ENCODE measurements at regions not wholly inside any gene's neighbourhood (a gene's known extent, or its start where the extent isn't known, plus 50 kb on each side); places are given as distances from the start of the nearest gene placed in this dataset.
"Not testable (repeated sequence)": the region's sequence is repeated elsewhere in the genome, so short reads cannot be mapped to it uniquely, and the experiment has no call there.

DNA sequence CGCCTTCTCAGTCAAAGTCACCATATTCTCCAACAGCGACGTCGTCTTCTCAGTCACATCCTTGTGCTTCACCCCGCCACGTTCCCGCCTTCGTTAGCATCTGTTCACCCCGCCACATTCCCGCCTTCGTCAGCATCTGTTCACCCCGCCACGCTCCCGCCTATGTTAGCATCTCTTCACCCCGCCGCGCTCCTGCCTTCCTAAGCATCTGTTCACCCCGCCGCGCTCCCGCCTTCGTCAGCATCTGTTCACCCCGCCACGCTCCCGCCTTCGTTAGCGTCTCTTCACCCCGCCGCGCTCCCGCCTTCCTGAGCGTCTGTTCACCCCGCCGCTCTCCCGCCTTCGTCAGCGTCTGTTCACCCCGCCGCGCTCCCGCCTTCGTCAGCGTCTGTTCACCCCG lies 816.4 kb upstream of the TPTE start:
- not testable (repeated sequence) for H3K9ac ChIP-seq (ENCODE audit: insufficient read depth in 1 of 2, low read length in 2 of 2); H3K4me3 ChIP-seq; DNase-seq; ATAC-seq (ENCODE audit: insufficient read depth, low FRiP score); H3K27ac ChIP-seq (ENCODE audit: low read depth in 1 of 2, low read length in 1 of 2); H3K9me3 ChIP-seq (ENCODE audit: control insufficient read depth in 4 of 4, insufficient read depth in 3 of 4, low read length in 3 of 4); H3K36me3 ChIP-seq (ENCODE audit: control insufficient read depth in 4 of 4, insufficient read depth in 4 of 4, low read length in 4 of 4); H3K27me3 ChIP-seq (ENCODE audit: control insufficient read depth in 3 of 3, insufficient read depth in 3 of 3, low read length in 2 of 3); H3K4me1 ChIP-seq (ENCODE audit: control insufficient read depth in 5 of 5, insufficient read depth in 5 of 5, low read length in 5 of 5)
- WGBS, 2 donors: 78 to 79% methylated on average over 36 of the region's 44 CpGs

DNA sequence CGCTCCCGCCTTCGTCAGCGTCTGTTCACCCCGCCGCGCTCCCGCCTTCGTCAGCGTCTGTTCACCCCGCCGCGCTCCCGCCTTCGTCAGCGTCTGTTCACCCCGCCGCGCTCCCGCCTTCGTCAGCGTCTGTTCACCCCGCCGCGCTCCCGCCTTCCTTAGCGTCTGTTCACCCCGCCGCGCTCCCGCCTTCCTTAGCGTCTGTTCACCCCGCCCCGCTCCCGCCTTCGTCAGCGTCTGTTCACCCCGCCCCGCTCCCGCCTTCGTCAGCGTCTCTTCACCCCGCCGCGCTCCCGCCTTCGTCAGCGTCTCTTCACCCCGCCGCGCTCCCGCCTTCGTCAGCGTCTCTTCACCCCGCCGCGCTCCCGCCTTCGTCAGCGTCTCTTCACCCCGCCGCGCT lies 815.9 kb upstream of the TPTE start:
- not testable (repeated sequence) for H3K27ac ChIP-seq (ENCODE audit: low read depth in 1 of 2, low read length in 1 of 2); H3K36me3 ChIP-seq (ENCODE audit: control insufficient read depth in 4 of 4, insufficient read depth in 4 of 4, low read length in 4 of 4); ATAC-seq (ENCODE audit: insufficient read depth, low FRiP score); H3K9ac ChIP-seq (ENCODE audit: insufficient read depth in 1 of 2, low read length in 2 of 2); H3K27me3 ChIP-seq (ENCODE audit: control insufficient read depth in 3 of 3, insufficient read depth in 3 of 3, low read length in 2 of 3); DNase-seq; H3K4me1 ChIP-seq (ENCODE audit: control insufficient read depth in 5 of 5, insufficient read depth in 5 of 5, low read length in 5 of 5); H3K9me3 ChIP-seq (ENCODE audit: control insufficient read depth in 4 of 4, insufficient read depth in 3 of 4, low read length in 3 of 4); H3K4me3 ChIP-seq
- WGBS, 2 donors: 76 to 78% methylated on average over 24 to 33 of the region's 63 CpGs

- not testable (repeated sequence) for H3K9ac ChIP-seq (ENCODE audit: insufficient read depth in 1 of 2, low read length in 2 of 2); ATAC-seq (ENCODE audit: insufficient read depth, low FRiP score); DNase-seq; H3K27ac ChIP-seq (ENCODE audit: low read depth in 1 of 2, low read length in 1 of 2); H3K36me3 ChIP-seq (ENCODE audit: control insufficient read depth in 4 of 4, insufficient read depth in 4 of 4, low read length in 4 of 4); H3K4me1 ChIP-seq (ENCODE audit: control insufficient read depth in 5 of 5, insufficient read depth in 5 of 5, low read length in 5 of 5); H3K27me3 ChIP-seq (ENCODE audit: control insufficient read depth in 3 of 3, insufficient read depth in 3 of 3, low read length in 2 of 3); H3K4me3 ChIP-seq
- peaks cover 2 to 19% (median 3%) of the 10 kb centered on the region in 4 donors for H3K9me3 ChIP-seq (ENCODE audit: control insufficient read depth in 4 of 4, insufficient read depth in 3 of 4, low read length in 3 of 4)
- WGBS, 2 donors: 55 to 63% methylated on average over 6 of the region's 6 CpGs
Observed at GRCh38 chr21:9724542-9724941, 796.8 kb upstream of the TPTE start.

DNA sequence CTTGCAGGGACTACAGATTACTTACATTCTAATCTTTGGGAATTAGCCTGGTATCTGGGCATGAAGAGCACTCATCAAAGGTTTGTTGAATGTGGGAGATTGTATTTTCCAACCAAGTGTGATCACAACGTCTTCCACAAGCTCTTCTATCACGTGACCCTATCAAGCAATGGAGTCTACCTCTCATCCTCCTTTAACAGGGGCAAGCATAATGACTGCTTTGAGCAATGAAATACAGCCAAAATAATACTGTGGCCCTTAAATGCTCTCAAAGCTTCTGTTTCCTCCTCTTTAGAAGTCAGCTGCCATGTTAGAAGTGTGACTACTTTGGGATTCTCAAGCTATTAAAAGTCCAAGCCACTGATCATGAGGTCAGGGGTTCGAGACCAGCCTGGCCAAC lies 794.2 kb upstream of the TPTE start:
- 28 to 35% methylated on average over 3 of the region's 3 CpGs for WGBS, 2 donors
- H3K27ac ChIP-seq (ENCODE audit: low read depth in 1 of 2, low read length in 1 of 2); H3K4me1 ChIP-seq (ENCODE audit: control insufficient read depth in 5 of 5, insufficient read depth in 5 of 5, low read length in 5 of 5); ATAC-seq (ENCODE audit: insufficient read depth, low FRiP score); H3K9ac ChIP-seq (ENCODE audit: insufficient read depth in 1 of 2, low read length in 2 of 2); H3K4me3 ChIP-seq; H3K27me3 ChIP-seq (ENCODE audit: control insufficient read depth in 3 of 3, insufficient read depth in 3 of 3, low read length in 2 of 3); H3K36me3 ChIP-seq (ENCODE audit: control insufficient read depth in 4 of 4, insufficient read depth in 4 of 4, low read length in 4 of 4); DNase-seq: not testable (repeated sequence)
- peaks cover 0 to 18% (median 3%) of the 10 kb centered on the region in 4 donors for H3K9me3 ChIP-seq (ENCODE audit: control insufficient read depth in 4 of 4, insufficient read depth in 3 of 4, low read length in 3 of 4)

- H3K4me1 ChIP-seq (ENCODE audit: control insufficient read depth in 5 of 5, insufficient read depth in 5 of 5, low read length in 5 of 5); H3K27me3 ChIP-seq (ENCODE audit: control insufficient read depth in 3 of 3, insufficient read depth in 3 of 3, low read length in 2 of 3); H3K36me3 ChIP-seq (ENCODE audit: control insufficient read depth in 4 of 4, insufficient read depth in 4 of 4, low read length in 4 of 4); H3K9ac ChIP-seq (ENCODE audit: insufficient read depth in 1 of 2, low read length in 2 of 2); H3K27ac ChIP-seq (ENCODE audit: low read depth in 1 of 2, low read length in 1 of 2); ATAC-seq (ENCODE audit: insufficient read depth, low FRiP score); DNase-seq; H3K4me3 ChIP-seq: not testable (repeated sequence)
- peaks cover 0 to 16% (median 3%) of the 10 kb centered on the region in 4 donors for H3K9me3 ChIP-seq (ENCODE audit: control insufficient read depth in 4 of 4, insufficient read depth in 3 of 4, low read length in 3 of 4)
- WGBS, 2 donors: 47 to 57% methylated on average over 5 of the region's 5 CpGs
Observed at GRCh38 chr21:9728219-9728992, 793.0 kb upstream of the TPTE start.

DNA sequence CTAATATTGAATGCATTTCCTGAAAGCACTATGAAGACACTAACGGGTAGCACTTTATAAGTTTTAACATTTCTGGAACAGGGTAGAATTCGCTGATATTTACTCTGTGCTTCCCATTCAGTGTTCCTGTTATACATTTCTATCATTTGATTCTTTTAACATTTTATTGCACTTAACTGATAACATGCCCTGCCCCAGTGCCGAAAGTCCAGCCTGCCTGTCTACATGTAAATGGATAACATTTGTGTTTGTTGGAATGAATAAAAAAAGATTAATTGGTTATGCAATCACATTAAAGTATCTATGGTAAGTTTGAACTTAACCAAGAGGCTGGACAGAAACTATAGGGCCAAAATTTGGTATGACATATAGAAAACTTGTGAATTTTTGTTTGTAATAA lies 790.5 kb upstream of the TPTE start:
- no peak for TF ChIP-seq CTCF (IDR thresholded peaks at IDR 0.05; ENCODE audit: control extremely low read depth, extremely low read depth)
- WGBS, 2 donors: 66 to 72% methylated on average over 3 of the region's 3 CpGs
- ATAC-seq (ENCODE audit: insufficient read depth, low FRiP score): no peak

GRCh38 chr21:9731317-9731716 lies 790.1 kb upstream of the TPTE start:
- H3K27ac ChIP-seq (ENCODE audit: low read depth in 1 of 2, low read length in 1 of 2); H3K27me3 ChIP-seq (ENCODE audit: control insufficient read depth in 3 of 3, insufficient read depth in 3 of 3, low read length in 2 of 3); DNase-seq; H3K4me3 ChIP-seq; H3K9ac ChIP-seq (ENCODE audit: insufficient read depth in 1 of 2, low read length in 2 of 2); H3K36me3 ChIP-seq (ENCODE audit: control insufficient read depth in 4 of 4, insufficient read depth in 4 of 4, low read length in 4 of 4); H3K4me1 ChIP-seq (ENCODE audit: control insufficient read depth in 5 of 5, insufficient read depth in 5 of 5, low read length in 5 of 5); ATAC-seq (ENCODE audit: insufficient read depth, low FRiP score): not testable (repeated sequence)
- H3K9me3 ChIP-seq (ENCODE audit: control insufficient read depth in 4 of 4, insufficient read depth in 3 of 4, low read length in 3 of 4): peaks cover 0 to 19% (median 8%) of the 10 kb centered on the region in 4 donors
- 70 to 78% methylated on average over 5 of the region's 5 CpGs for WGBS, 2 donors

More for the DNA sequence above, 790.5 kb upstream of the TPTE start:
- no peaks in the 10 kb centered on the region for H3K27me3 ChIP-seq (ENCODE audit: control insufficient read depth in 3 of 3, insufficient read depth in 3 of 3, low read length in 2 of 3)
- no peak for DNase-seq
- no peak overlapping the region for H3K9ac ChIP-seq (ENCODE audit: insufficient read depth in 1 of 2, low read length in 2 of 2)
- no peaks in the 10 kb centered on the region for H3K36me3 ChIP-seq (ENCODE audit: control insufficient read depth in 4 of 4, insufficient read depth in 4 of 4, low read length in 4 of 4)
- no peak overlapping the region for H3K4me3 ChIP-seq
- peaks cover 0 to 19% (median 7%) of the 10 kb centered on the region in 4 donors for H3K9me3 ChIP-seq (ENCODE audit: control insufficient read depth in 4 of 4, insufficient read depth in 3 of 4, low read length in 3 of 4)
- H3K4me1 ChIP-seq (ENCODE audit: control insufficient read depth in 5 of 5, insufficient read depth in 5 of 5, low read length in 5 of 5): no peaks in the 10 kb centered on the region
- H3K27ac ChIP-seq (ENCODE audit: low read depth in 1 of 2, low read length in 1 of 2): no peak overlapping the region
